Loucy (cell line): ENCODE measurements at regions not wholly inside any gene's neighbourhood (a gene's known extent, or its start where the extent isn't known, plus 50 kb on each side); places are given as distances from the start of the nearest gene placed in this dataset.

Experiments used
- H2AFZ ChIP-seq: fragments of 200-600 bp; sonication (generic); 2 replicates; pipeline ENCODE4 v1.6.0; 2016; ENCODE audit warnings: antibody characterized with exemption, mild to moderate bottlenecking, low read length, moderate library complexity
- H3F3A ChIP-seq: fragments of 200-600 bp; 2 replicates; pipeline ENCODE4 v1.6.0; 2016; ENCODE audit warnings: antibody characterized with exemption, low read depth, mild to moderate bottlenecking
- H3K27me3 ChIP-seq: fragments of 200-600 bp; sonication (generic); 2 replicates; pipeline ENCODE4 v1.6.1; 2014; ENCODE audit warnings: low read length, mild to moderate bottlenecking; ENCODE audit not compliant: insufficient read depth, poor library complexity, severe bottlenecking
- H3K36me3 ChIP-seq: fragments of 200-600 bp; sonication (generic); 2 replicates; pipeline ENCODE4 v1.6.1; 2016; ENCODE audit warnings: low read length; ENCODE audit not compliant: insufficient read depth
- H3K4me1 ChIP-seq: fragments of 200-600 bp; sonication (generic); 2 replicates; pipeline ENCODE4 v1.5.1; 2014; ENCODE audit warnings: low read length, mild to moderate bottlenecking; ENCODE audit not compliant: insufficient read depth, poor library complexity, severe bottlenecking
- H3K4me2 ChIP-seq: fragments of 200-600 bp; sonication (generic); 2 replicates; pipeline ENCODE4 v1.6.0; 2014; ENCODE audit warnings: antibody characterized with exemption, low read length, low read depth, mild to moderate bottlenecking; ENCODE audit not compliant: poor library complexity, severe bottlenecking
- H3K4me3 ChIP-seq: fragments of 200-600 bp; sonication (generic); 2 replicates; pipeline ENCODE4 v1.5.1; 2014; ENCODE audit warnings: low read length, mild to moderate bottlenecking, mixed read lengths; ENCODE audit not compliant: poor library complexity, severe bottlenecking
- H3K79me2 ChIP-seq: fragments of 200-600 bp; sonication (generic); 2 replicates; pipeline ENCODE4 v1.6.1; 2014; ENCODE audit warnings: low read length; ENCODE audit not compliant: insufficient read depth
- H3K9ac ChIP-seq: fragments of 200-600 bp; sonication (generic); 2 replicates; pipeline ENCODE4 v1.6.0; 2014; ENCODE audit warnings: mild to moderate bottlenecking, low read depth, low read length, moderate library complexity; ENCODE audit not compliant: poor library complexity, severe bottlenecking
- H3K9me2 ChIP-seq: fragments of 200-600 bp; sonication (generic); replicated peaks from 2 replicates; pipeline ENCODE4 v1.6.1; 2016; ENCODE audit warnings: low read depth, low read length, mixed read lengths
- H3K9me3 ChIP-seq: fragments of 200-600 bp; sonication (generic); 2 replicates; pipeline ENCODE4 v1.6.1; 2014; ENCODE audit warnings: mild to moderate bottlenecking, antibody characterized with exemption, low read length, low read depth; ENCODE audit not compliant: insufficient read depth
- H4K20me1 ChIP-seq: fragments of 200-600 bp; sonication (generic); 2 replicates; pipeline ENCODE4 v1.6.0; 2014; ENCODE audit warnings: antibody characterized with exemption, low read length, mild to moderate bottlenecking; ENCODE audit not compliant: insufficient read depth, poor library complexity, severe bottlenecking
- EZH2phosphoT487 ChIP-seq: fragments of 200-600 bp; IDR thresholded peaks from 2 replicates; pipeline ENCODE4 v1.6.1; 2018; ENCODE audit warnings: antibody characterized with exemption, mild to moderate bottlenecking, moderate library complexity, borderline replicate concordance
- TF ChIP-seq, protein P1 (sequence below): fragments of 200-600 bp; sonication (generic); conservative IDR thresholded peaks from 2 replicates; pipeline ENCODE4 v1.5.1; 2014; ENCODE audit warnings: mild to moderate bottlenecking, antibody characterized with exemption, low read length

DNA sequence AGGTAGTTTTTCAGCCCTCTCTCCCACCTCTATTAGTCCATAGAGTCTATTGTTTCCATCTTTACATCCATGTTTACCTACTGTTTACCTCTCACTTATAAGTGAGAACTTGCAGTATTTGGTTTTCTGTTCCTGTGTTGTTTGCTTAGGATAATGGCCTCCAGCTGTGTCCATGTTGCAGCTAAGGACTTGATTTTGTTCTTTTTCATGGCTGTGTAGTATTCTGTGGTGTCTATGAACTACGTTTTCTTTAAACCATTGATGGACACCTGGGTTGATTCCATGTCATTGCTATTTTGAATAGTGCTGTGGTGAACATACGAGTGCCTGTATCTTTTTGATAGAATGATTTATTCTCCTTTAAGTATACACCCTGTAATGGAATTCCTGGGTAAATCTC lies 292.4 kb downstream of the PHF14 start:
- Histone ChIP-seq H3K79me2 (no peaks in the 10 kb centered on the region), H3K9ac (no peak overlapping the region), H3K4me3 (no peak overlapping the region), H3K27me3 (no peaks in the 10 kb centered on the region), H2AFZ (no peak overlapping the region), H3K4me2 (no peak overlapping the region), H3K4me1 (no peaks in the 10 kb centered on the region), H3K36me3 (no peaks in the 10 kb centered on the region), H3K9me3 (no peaks in the 10 kb centered on the region; the same call in 1 of the 2 replicates), H4K20me1 (no peaks in the 10 kb centered on the region), H3K9me2 (no peaks in the 10 kb centered on the region), H3F3A (no peaks in the 10 kb centered on the region)
- TF ChIP-seq EZH2phosphoT487: no peak
- TF ChIP-seq, protein P1, sequence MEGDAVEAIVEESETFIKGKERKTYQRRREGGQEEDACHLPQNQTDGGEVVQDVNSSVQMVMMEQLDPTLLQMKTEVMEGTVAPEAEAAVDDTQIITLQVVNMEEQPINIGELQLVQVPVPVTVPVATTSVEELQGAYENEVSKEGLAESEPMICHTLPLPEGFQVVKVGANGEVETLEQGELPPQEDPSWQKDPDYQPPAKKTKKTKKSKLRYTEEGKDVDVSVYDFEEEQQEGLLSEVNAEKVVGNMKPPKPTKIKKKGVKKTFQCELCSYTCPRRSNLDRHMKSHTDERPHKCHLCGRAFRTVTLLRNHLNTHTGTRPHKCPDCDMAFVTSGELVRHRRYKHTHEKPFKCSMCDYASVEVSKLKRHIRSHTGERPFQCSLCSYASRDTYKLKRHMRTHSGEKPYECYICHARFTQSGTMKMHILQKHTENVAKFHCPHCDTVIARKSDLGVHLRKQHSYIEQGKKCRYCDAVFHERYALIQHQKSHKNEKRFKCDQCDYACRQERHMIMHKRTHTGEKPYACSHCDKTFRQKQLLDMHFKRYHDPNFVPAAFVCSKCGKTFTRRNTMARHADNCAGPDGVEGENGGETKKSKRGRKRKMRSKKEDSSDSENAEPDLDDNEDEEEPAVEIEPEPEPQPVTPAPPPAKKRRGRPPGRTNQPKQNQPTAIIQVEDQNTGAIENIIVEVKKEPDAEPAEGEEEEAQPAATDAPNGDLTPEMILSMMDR: no peak

DNA sequence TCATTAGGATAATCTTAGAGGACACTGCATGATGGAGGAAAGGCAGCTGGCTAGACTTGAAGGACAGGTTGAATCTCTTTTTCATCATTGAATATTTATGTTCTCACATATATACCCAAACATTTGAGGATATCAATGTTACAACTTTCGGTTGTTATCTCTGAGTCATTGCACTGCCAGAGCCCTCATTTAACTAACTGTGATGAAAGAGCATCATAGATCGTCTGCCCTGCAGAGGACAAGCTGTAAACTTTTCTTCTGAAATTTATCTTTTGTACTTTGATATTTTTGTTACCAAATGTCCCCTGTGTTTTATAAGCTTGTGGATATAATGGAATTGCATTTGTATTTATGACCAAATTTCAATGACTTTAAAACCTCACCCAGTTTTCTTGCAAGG lies 298.7 kb downstream of the PHF14 start:
- H3K9me2 ChIP-seq: no peaks in the 10 kb centered on the region
- H2AFZ ChIP-seq: no peak overlapping the region
- H3K27me3 ChIP-seq: no peaks in the 10 kb centered on the region
- no peaks in the 10 kb centered on the region; the same call in 1 of the 2 replicates for H3K9me3 ChIP-seq
- no peaks in the 10 kb centered on the region for H3F3A ChIP-seq
- no peak overlapping the region for H3K4me2 ChIP-seq
- no peak overlapping the region for H3K4me3 ChIP-seq
- no peaks in the 10 kb centered on the region for H4K20me1 ChIP-seq
- no peak overlapping the region for H3K9ac ChIP-seq
- H3K36me3 ChIP-seq: no peaks in the 10 kb centered on the region
- H3K79me2 ChIP-seq: no peaks in the 10 kb centered on the region
- TF ChIP-seq, protein P1: no peak
- no peak for TF ChIP-seq EZH2phosphoT487
- no peaks in the 10 kb centered on the region for H3K4me1 ChIP-seq

DNA sequence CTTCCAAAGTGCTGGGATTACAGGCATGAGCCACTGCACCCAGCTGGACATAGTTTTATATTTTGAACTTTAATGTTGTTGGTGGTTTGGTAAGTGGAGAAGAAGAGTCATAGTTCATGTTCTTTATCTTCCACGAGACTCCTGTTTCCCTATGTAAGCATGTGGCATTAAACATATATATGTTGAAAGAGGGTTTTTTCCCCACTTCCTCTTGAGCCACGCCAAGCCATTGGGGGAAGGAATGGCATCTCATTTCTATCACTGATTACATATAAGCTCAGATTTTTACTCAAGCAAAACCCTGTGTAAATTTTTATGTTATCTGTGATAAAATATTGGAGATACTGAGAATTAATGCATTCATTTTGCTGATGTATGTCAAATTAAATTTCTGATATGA lies 300.4 kb downstream of the PHF14 start:
- H3K9me3 ChIP-seq: no peaks in the 10 kb centered on the region
- H3K9me2 ChIP-seq: no peaks in the 10 kb centered on the region
- H3K9ac ChIP-seq: no peak overlapping the region
- no peak overlapping the region for H2AFZ ChIP-seq
- no peaks in the 10 kb centered on the region for H4K20me1 ChIP-seq
- TF ChIP-seq EZH2phosphoT487: no peak
- TF ChIP-seq, protein P1: no peak
- H3K36me3 ChIP-seq: no peaks in the 10 kb centered on the region
- no peaks in the 10 kb centered on the region for H3K27me3 ChIP-seq
- no peak overlapping the region for H3K4me3 ChIP-seq
- H3F3A ChIP-seq: no peaks in the 10 kb centered on the region
- no peaks in the 10 kb centered on the region for H3K4me1 ChIP-seq
- no peaks in the 10 kb centered on the region for H3K79me2 ChIP-seq
- H3K4me2 ChIP-seq: no peak overlapping the region
